Posterior vena cava (tissue), 2 donors: ENCODE measurements at regions not wholly inside any gene's neighbourhood (a gene's known extent, or its start where the extent isn't known, plus 50 kb on each side); places are given as distances from the start of the nearest gene placed in this dataset.

ENCODE experiments used
- DNase-seq: peaks from one replicate; pipeline ENCODE4 v3.0.0-alpha.2; 2020; ENCODE audit warnings: low spot score
- intact Hi-C, 2 donors: fragments of 100-400 bp; cut with DNase I; formaldehyde crosslinking; loops; one replicate each; pipeline versions ENCODE4 v1.14.1 to v1.14.2; 2022 to 2023
- donor health status: DM: yes; HTN: yes; CAD: no.
- donor health status: DM: yes; HTN: yes; CAD: no.

DNA sequence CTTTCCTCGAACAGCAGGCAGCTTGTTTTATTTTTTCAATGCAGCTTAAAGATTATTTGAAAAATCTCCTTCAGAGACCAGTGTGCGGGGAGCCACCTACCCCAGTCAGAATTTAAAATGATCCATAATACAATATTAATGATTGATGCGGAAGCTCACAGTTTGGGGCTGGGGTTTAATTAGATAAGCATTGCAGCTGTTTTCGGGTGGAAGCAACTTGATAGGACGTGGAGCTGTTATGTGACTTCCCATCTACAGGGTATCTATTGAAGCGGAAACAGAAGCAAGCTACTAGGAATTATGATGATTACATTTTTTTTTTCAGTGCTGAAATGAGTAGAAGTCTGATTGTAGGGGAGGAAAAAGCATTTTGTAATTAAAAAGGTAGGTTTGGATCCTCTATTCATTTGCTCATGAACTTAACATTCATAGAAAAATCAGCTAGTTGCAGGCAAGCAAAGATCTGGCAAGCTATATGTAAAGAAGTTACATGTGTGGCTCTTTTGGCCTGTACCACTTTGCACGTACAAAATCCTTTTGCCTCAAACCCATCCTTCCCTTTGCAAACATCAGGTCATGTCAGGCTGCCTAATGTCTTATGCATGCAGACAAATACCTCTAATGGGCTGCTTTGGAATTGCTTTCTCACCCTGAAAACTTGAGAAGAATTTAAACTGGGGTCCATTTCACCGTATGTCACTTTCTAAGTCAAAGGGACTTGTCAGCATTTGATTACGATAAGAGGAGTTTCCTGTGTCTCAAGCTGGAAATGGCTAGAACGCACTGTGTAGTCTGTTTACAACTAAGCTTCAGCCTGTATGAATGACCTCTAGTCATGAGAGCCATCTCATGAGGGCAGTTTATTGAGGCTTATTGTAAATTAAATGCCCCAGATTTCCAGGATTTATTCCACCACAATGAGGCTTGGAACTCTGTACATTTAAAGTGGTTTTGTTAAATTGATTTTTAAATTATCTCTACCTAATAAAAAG, 267.1 kb upstream of the TMTC4 start:
- intact Hi-C loops = no loop called here
- DNase-seq = no peak

DNA sequence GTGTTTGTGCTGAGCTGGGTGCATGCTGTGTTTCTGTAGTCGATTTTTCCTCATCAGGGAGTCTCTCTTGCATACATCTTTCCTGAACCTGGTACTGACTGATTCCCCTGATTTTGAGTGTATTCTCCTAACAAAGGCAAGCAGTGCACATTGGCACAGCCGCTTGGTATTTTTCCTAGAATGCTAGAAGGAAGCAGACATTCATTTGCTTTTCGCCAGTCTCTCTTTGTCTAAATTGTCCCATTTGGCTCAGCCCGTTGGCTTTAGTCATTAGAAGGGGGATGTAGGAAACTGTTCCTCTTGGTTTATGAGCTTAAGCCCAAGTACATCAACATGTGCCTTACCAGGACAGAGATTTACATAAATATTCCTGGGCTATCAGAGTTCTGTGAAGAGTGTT, 266.1 kb upstream of the TMTC4 start:
- intact Hi-C loops = no loop called here
- no peak for DNase-seq

DNA sequence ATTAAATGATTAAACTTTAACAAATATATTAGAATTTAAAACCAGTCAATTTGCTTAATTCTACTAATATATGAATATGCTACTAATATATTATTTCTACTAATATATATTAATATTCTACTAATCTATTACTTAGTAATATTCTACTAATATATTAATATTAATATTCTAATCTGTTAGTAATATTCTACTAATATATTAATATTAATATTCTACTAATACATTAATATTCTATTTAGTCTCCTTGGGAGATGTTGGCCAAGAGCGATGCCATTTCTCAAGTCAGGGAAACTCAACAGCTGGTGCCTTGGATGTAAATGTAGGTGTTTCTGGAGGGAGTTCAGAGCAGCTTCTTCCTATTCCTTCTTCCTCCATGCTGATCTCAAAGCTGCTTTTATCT, 259.2 kb upstream of the TMTC4 start:
- intact Hi-C loops = no loop called here
- DNase-seq = no peak

DNA sequence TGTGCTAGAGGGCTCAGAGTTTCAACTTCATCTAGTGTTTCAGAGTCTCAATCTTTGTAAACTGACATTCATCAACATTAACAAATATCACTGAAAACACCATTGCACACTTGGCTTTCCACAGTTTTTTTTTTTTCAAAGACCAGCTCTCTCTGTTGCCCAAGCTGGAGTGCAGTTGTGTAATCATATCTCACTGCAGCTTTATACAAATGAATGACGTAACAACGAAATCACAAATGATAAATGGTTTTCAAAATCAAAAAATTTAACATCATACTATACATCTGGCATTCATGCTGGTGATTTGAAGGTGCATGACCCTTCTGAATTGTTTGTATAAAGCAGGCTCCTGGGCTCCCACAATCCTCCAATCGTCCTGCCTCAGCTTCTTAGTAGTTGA, 248.0 kb upstream of the TMTC4 start:
- intact Hi-C loops = loop anchor here in 1 of 2 donors (5.0 kb wide), 1 partner anchor 410 kb away; no protein-coding TSS in a partner anchor
- DNase-seq = no peak

DNA sequence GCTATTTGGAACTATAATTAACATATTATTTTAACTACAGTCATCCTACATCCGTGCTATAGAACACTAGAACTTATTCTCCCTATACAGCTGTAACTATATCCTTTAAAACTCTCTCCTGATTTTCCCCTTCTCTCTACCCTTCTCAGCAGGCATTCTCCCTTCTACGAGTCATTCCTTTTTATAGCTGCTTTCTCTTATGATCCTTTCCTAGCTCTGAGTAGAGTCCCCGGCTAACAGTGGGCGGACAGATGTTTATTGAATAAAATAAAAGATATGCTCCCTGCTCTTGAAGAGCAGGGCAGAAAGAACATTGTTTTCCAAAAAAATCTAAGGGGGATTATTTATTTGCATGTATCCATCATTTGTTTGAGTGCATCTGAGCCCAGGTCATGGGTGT, 246.5 kb upstream of the TMTC4 start:
- no peak for DNase-seq
- intact Hi-C loops = loop anchor here in 1 of 2 donors (5.0 kb wide), 1 partner anchor 409 kb away; no protein-coding TSS in a partner anchor

DNA sequence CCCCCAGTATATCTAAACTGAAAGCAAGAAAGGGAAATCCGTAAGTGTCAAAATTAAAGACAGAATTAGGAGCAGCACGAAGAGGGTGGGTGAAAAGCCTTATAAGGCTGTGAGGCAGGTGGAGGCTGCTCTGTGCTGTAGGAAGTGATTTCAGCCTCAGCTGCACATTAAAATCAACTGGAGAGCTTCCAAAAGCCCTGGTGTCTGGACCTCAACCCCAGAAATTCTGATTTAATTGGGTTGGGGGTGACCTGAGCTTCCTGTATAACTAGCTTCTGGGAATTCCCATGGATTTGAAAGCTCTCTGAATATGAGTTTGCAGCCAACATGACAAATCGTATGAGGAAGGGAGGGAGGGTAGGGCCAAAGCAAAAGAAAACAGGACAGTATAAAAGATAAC, 242.4 kb upstream of the TMTC4 start:
- intact Hi-C loops = no loop called here
- DNase-seq = no peak

DNA sequence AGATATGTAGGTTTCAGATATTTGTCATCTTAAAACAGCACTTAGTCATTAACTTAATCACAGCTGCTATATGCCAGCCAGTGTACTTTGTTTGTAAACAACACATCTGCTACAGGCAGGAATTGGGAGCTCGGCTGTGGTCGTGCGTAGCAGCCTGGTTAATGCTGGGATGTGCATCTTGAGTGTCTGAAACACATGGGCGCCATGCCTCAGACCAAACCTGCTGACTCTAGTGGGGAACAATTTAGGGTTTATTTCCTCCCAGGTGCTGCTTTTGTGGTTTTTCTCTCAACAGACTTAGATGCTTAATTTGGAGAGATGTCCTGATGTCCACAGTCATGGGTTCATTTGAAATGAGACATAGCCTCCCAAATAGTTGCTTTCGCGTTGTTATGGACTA, 238.5 kb upstream of the TMTC4 start:
- intact Hi-C loops = no loop called here
- no peak for DNase-seq

DNA sequence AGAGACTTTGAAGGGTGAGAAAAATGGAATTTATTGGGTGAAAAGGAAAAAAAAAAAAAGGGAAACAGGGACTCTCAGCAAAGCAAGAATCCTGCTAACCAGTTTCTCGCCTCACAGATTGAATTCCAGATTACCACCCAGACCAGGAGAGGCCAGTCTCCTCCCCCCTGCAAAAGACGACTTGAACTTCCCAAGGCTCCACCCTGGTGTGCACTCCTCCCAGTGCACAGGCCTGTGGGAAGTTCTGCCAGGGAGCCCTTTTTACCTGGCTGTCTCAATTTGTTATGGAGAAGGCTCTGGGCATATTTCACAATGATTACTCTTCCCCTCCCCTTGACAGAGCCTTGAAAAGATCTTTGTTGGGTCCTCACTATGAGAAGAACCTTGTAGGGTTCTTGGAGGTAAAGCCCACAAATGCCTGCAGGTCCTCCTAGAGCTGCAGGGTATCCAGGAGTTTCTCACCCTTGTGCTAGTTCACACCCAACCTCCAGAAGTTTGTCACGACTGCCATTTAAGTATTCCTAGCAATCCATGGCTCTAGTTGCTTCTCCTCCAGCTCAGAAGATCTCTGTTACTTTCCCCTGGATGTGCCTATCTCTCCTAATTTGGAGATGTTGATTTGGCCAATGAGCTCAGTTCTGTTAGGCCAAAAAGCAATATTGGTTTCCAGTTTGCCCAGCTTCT, 229.8 kb upstream of the TMTC4 start:
- intact Hi-C loops = no loop called here
- no peak for DNase-seq

DNA sequence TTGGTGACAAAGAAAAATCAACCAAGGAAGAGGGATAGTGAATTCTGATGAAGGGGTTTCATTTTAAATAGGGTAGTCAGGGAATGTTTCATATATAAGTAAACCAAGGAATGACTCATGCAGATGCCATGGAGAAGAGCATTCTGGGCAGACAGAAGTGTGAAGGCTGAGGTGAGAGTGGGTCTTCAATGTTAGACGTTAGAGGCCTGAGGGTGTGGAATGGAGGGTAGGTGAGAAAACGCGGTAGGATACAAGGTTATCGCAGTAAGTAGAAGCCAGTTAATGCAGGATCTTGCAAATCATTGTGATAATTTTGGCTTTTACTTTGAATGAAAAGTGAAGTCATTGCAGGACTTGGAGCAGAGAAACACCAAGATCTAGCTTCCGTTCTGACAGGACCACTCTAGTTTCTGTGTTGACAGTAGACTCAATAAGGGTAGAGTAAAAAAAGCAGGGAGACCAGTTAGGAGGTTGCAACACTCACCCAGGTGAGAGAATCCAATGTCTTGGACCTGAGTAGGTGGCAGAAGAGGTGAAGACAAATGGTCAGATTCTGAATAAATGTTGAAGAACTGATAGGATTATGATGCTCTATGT, 225.2 kb upstream of the TMTC4 start:
- DNase-seq = no peak
- intact Hi-C loops = no loop called here

DNA sequence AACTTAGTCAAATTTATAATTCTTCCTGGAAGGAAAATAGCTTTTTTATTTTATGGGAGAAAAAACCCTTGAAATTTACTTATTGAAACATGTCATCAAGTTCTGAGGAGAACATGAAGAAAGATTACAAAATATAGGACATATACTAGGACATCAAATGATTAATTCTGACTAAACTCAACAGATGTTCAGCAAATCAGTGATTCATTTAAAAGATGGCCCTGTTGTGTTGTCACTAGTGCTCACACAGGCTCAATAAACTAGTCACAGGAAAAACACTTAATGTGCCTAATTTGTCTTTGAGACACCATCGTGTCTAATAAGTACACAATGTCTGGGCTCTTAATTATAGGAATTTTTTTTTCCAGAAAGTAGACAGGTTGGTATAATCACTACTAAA, 223.8 kb upstream of the TMTC4 start:
- intact Hi-C loops = no loop called here
- no peak for DNase-seq

DNA sequence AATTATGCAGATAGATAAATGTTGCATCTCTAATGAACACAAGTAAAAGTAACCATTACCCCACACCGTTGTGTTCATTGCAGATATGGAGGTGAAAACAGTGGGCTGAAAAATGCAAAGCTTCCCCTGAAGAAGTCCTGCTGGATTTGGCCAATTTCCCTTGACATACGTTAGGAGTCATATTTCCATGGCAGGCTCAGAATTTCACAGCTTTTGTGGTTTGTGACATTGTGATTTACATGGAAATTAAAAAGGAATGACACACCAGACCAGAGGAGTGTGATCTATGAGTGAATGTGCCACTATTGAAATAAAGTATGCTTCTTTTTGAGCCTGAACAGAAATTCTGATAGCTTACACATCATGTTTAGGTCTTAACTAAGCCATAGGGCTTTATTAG, 221.1 kb upstream of the TMTC4 start:
- intact Hi-C loops = no loop called here
- DNase-seq = no peak

DNA sequence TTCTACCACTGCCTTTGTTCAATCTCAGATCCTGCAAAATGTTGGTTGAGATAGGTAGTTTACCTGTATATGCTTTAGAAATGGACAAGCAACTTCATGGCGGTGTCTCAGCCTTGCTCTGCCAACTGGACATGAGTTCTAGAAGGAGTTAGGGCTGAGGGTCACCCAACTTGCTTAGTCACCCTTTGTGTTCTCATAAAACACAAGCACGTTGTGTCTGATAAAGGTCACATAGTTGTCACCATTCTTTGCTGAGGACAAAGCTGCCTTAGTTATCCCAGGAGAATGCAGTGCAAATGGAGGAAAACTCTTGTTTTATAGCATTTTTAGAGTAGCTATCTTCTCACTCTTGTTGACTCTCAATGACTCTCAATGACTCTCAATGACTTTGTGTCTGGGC, 218.4 kb upstream of the TMTC4 start:
- DNase-seq = no peak
- intact Hi-C loops = no loop called here

DNA sequence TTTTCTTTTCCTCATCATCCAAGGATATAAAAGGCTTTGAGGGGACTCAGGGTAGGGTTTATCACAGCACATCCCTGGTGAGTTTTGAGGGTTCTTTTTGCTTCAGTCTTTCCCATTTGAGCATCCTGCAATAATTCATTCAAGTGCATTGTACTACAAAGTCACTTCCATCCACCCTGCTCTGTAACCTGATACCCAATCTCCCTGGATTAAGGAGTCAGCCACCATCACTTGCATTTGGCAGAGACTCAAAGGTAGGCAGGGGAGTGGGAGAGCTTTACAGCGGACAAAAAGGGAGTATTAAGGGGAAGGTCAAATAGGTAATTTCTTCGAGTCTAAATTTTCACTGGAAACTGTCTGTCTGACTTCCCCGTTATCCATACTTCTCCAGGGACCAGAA, 216.1 kb upstream of the TMTC4 start:
- no peak for DNase-seq
- intact Hi-C loops = no loop called here

DNA sequence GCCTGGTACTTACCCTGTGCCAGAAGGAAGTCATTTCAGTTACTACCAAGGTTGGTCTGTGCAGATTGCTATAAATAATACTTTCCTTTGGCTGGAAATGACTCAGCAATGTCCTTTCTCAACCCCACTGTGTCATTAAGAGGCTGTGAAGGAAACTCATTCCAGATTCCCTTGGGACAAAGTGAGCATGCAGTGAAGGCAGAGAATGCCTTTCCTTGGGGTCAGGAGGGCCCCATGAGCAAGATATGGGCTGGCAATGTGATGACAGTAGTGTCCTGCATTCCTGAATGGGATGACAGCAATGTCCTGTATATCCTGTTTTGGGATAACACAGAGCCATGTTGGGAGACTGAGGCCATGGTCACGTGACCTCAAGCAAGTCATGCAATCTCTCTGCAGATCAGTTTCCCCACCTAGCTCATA, 213.1 kb upstream of the TMTC4 start:
- intact Hi-C loops = no loop called here
- DNase-seq = no peak

DNA sequence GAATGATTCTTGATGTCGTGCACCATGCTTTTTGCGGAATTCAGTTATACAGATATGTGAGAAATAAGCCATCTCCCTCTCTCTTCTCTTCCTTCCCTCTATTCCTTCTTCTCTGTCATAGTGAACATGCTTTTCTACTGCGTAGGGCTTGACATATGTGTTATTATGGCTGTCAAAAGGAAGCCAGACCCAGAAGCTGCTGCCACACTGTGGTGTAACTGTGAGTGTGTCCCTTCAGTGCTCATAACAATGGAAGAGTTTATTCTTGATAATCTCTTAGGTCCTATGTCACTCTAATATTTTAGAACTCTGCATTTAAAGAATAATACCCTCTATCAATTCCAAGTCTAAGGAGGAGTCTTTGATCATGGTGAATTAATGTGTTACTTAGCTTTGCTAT, 208.9 kb upstream of the TMTC4 start:
- DNase-seq = no peak
- intact Hi-C loops = no loop called here

DNA sequence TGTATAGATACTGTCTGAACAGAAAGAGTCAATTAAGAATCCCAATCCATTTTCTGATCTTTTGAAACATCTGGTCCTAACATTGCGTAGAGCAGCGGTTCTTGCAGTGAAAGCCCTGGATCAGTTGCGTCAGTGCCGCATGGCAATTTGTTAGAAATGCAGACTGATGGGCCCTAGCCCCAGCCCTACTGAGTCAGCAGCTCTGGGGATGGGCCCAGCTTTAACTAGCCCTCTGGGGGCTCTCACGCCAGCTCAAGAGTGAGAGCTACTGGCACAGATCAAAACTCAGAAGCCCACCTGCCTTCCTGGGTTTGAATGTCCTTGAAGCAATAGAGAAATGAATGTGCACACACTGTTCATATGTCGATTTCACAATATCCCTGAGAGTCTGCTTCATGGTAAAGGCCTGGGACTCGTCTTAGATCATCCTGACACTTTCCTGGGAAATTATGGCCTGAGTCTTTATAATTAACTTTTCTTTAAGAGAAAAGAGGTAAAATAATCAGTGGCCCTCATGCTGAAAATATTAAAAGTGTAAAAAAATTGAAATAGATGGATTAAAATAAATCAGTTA, 206.8 kb upstream of the TMTC4 start:
- intact Hi-C loops = no loop called here
- no peak for DNase-seq

DNA sequence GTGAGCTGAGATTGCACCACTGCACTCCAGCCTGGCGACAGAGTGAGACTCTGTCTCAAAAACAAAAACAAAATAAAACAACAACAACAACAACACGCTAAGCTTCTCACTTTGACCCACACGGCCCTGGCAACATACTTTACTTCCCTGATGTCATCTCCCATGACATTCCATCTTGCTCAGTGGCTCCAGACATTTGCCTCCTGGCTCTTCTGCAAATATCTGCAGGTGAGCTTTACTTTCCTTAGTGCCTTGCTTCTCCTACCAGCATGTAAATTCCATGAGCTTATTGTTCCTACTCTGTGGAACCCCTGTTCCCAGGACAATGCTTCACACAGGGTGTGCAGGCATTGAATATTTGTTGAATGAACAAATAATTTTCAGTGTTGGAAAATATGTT, 205.6 kb upstream of the TMTC4 start:
- intact Hi-C loops = no loop called here
- DNase-seq = no peak

DNA sequence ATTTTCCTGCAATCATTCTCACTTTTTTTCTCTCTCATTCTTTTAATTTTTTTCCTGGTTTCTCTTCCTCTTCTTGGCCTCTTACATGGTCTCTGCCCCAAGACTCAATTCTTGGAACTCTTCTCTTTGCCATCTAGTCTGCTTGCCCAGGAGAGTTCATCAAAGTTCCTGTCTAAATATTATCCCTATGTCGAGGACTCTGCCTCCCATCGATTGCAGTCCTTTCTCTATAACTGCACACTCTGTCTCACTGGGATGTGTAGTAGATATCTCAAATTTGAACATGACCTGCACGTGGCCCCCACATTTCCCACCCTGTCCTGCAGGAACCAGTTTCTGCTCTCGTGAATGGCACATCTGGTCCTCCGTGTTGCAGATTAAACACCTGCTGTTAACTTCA, 204.7 kb upstream of the TMTC4 start:
- intact Hi-C loops = no loop called here

DNA sequence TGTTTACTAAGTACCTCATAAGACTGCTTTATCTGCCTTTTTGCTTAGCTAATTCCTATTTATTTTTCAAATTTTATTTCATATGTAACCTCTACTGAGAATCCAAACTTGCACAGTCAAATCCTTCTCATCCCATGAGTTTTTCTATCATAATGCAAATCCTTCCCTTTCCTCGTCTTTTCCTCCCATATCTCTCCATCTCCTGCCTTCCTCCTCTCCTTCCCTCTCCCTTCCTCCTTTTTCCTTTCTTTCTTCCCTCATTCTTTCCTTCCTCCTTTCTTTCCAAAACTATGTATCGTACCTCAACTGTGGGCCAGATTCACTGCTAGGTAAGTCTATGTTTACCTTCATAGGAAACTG, 201.4 kb upstream of the TMTC4 start:
- intact Hi-C loops = no loop called here
- no peak for DNase-seq

More for the DNA sequence above, 204.7 kb upstream of the TMTC4 start:
- DNase-seq = no peak

DNA sequence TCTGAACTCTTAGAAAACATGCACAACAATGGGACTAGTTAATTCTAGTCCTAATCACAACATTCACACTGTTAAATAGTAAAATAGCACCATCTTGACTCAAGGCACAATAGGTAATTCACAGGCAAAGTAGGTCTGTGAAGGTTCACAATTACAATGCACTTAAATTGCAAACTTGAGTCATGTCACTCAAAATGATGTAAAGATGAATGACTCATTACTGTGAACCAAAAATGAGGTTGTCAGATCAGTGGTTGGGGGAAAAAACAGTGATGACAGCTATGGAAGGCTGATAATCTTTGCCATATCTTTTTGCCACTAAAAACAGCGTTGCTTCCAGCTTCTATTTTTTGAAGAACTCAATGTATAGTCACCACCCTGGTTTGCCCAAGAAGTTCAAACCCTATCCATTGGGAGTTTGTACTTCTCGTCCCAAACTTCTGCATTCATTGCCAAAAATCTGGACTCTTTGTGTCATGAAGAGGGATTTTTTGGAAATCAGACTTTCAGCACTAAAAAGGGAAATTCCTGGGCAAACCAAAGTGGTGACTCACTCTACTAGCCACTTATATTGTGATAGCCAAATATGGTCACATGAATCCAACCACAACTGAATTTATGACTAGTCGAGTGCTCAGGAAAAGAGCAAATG, 200.9 kb upstream of the TMTC4 start:
- DNase-seq = no peak
- intact Hi-C loops = no loop called here
